ENCODE measurements at regions not wholly inside any gene's neighbourhood (a gene's known extent, or its start where the extent isn't known, plus 50 kb on each side); places are given as distances from the start of the nearest gene placed in this dataset.

- Histone ChIP-seq H3K4me3 (no peak overlapping the region), H3K4me1 (no peaks in the 10 kb centered on the region), H3K9me3 (no peaks in the 10 kb centered on the region), H3K4me2 (no peak overlapping the region), H3K27ac (no peak overlapping the region)
- 46% methylated on average over 4 of the region's 4 CpGs for WGBS (ENCODE audit: missing lambda C conversion rate)
- POLR2A ChIA-PET: no interaction called here
- DNase-seq (ENCODE audit: low read depth in 1 of 2, low spot score in 1 of 2): no peak
- ATAC-seq: no peak
- CTCF ChIA-PET: interaction anchor here (1.2 to 1.7 kb wide), 2 partner anchors 8 to 14 kb away, joined by 3 to 7 read pairs; no protein-coding TSS in a partner anchor
- no peak for FAIRE-seq
- TF ChIP-seq, protein P1, sequence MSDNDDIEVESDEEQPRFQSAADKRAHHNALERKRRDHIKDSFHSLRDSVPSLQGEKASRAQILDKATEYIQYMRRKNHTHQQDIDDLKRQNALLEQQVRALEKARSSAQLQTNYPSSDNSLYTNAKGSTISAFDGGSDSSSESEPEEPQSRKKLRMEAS (IDR thresholded peaks at IDR 0.05): no peak
- TF ChIP-seq HDAC2 (IDR thresholded peaks at IDR 0.05): no peak
- no peak for TF ChIP-seq JUNB (IDR thresholded peaks at IDR 0.05)
- TF ChIP-seq E2F6 (IDR thresholded peaks at IDR 0.05; ENCODE audit: borderline replicate concordance, low read depth): no peak
- no peak for TF ChIP-seq HOXB5 (CRISPR knock-in tag; IDR thresholded peaks at IDR 0.05)
- TF ChIP-seq CHD4 (IDR thresholded peaks at IDR 0.05; ENCODE audit: borderline replicate concordance): no peak
- TF ChIP-seq POLR2AphosphoS2 (conservative IDR thresholded peaks at IDR 0.05; ENCODE audit: low read length): no peak
- TF ChIP-seq KDM5A (IDR thresholded peaks at IDR 0.05): no peak
- no peak for TF ChIP-seq ELK1 (IDR thresholded peaks at IDR 0.05; ENCODE audit: low read depth, low read length)
- TF ChIP-seq ZC3H11A (IDR thresholded peaks at IDR 0.05): no peak
- no peak for TF ChIP-seq NFE2L2 (conservative IDR thresholded peaks at IDR 0.05; ENCODE audit: low read length)
- no peak for TF ChIP-seq HOXA7 (CRISPR knock-in tag; IDR thresholded peaks at IDR 0.05)
- no peak for TF ChIP-seq USF2 (IDR thresholded peaks at IDR 0.05)
- TF ChIP-seq, protein P2, sequence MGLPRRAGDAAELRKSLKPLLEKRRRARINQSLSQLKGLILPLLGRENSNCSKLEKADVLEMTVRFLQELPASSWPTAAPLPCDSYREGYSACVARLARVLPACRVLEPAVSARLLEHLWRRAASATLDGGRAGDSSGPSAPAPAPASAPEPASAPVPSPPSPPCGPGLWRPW (IDR thresholded peaks at IDR 0.05): no peak
- no peak for TF ChIP-seq MAFK (IDR thresholded peaks at IDR 0.05; ENCODE audit: partially characterized antibody)
- TF ChIP-seq ZNF302 (CRISPR knock-in tag; IDR thresholded peaks at IDR 0.05): no peak
- no peak for TF ChIP-seq ATOH8 (CRISPR knock-in tag; IDR thresholded peaks at IDR 0.05; ENCODE audit: low read depth)
- no peak for TF ChIP-seq RNF2 (IDR thresholded peaks at IDR 0.05; ENCODE audit: borderline replicate concordance, low read depth)
- no peak for TF ChIP-seq POLR2A (IDR thresholded peaks at IDR 0.05; ENCODE audit: low read length)
Measured at GRCh38 chr1:30366199-30366598, 357.2 kb downstream of the MATN1 start.

- 36% methylated on average over 3 of the region's 3 CpGs for WGBS (ENCODE audit: missing lambda C conversion rate)
- no peak for FAIRE-seq
- TF ChIP-seq RFX5 (IDR thresholded peaks at IDR 0.05): no peak
- TF ChIP-seq GATA3 (IDR thresholded peaks at IDR 0.05; ENCODE audit: borderline replicate concordance): no peak
- no peak for TF ChIP-seq SMC3 (IDR thresholded peaks at IDR 0.05)
- TF ChIP-seq NPAS2 (CRISPR knock-in tag; IDR thresholded peaks at IDR 0.05; ENCODE audit: borderline replicate concordance): no peak
- TF ChIP-seq USF2 (IDR thresholded peaks at IDR 0.05): no peak
- TF ChIP-seq ATOH8 (CRISPR knock-in tag; IDR thresholded peaks at IDR 0.05; ENCODE audit: low read depth): no peak
- TF ChIP-seq HOXB5 (CRISPR knock-in tag; IDR thresholded peaks at IDR 0.05): no peak
- no peak for TF ChIP-seq CHD4 (IDR thresholded peaks at IDR 0.05; ENCODE audit: borderline replicate concordance)
- no peak for TF ChIP-seq NFE2L2 (conservative IDR thresholded peaks at IDR 0.05; ENCODE audit: low read length)
- no peak for TF ChIP-seq HMGXB4 (CRISPR knock-in tag; IDR thresholded peaks at IDR 0.05; ENCODE audit: borderline replicate concordance)
- no peak for TF ChIP-seq ELK1 (IDR thresholded peaks at IDR 0.05; ENCODE audit: low read depth, low read length)
- no peak for TF ChIP-seq CEBPB (IDR thresholded peaks at IDR 0.05)
- no peak for TF ChIP-seq PHF8 (IDR thresholded peaks at IDR 0.05; ENCODE audit: borderline replicate concordance, low read depth)
- TF ChIP-seq RCOR1 (IDR thresholded peaks at IDR 0.05; ENCODE audit: low read depth, low read length): no peak
- TF ChIP-seq ZFP36 (IDR thresholded peaks at IDR 0.05; ENCODE audit: borderline replicate concordance, partially characterized antibody): no peak
- TF ChIP-seq TFCP2L1 (CRISPR knock-in tag; IDR thresholded peaks at IDR 0.05): no peak
- no peak for TF ChIP-seq ZSCAN20 (CRISPR knock-in tag; IDR thresholded peaks at IDR 0.05)
Measured at GRCh38 chr1:30365596-30365995, 357.8 kb downstream of the MATN1 start.

More at GRCh38 chr1:30365596-30365995, 357.8 kb downstream of the MATN1 start:
- POLR2A ChIA-PET: no interaction called here
- Histone ChIP-seq H3K4me1 (no peaks in the 10 kb centered on the region), H3K4me3 (no peak overlapping the region), H3K9me3 (no peaks in the 10 kb centered on the region), H3K27ac (no peak overlapping the region), H3K4me2 (no peak overlapping the region)
- DNase-seq (ENCODE audit: low read depth in 1 of 2, low spot score in 1 of 2) (no peak), ATAC-seq (no peak)
- CTCF ChIA-PET: interaction anchor here (1.7 kb wide), 1 partner anchor 15 kb away, joined by 7 read pairs; no protein-coding TSS in a partner anchor
